Stomach (tissue), 8 donors: ENCODE measurements at regions not wholly inside any gene's neighbourhood (a gene's known extent, or its start where the extent isn't known, plus 50 kb on each side); places are given as distances from the start of the nearest gene placed in this dataset.

Experiments used
- DNase-seq, 2 donors: peaks; one replicate each; pipeline versions ENCODE4 v3.0.0 to v3.0.0-alpha.2; 2013 to 2019
- H3K27ac ChIP-seq, 5 donors: fragments of 200-600 bp in 4 of 5; sonication (generic) in 4 of 5; one replicate each; pipeline ENCODE4 v1.5.1; 2013 to 2019; ENCODE audit warnings: mild to moderate bottlenecking in 1 of 5, moderate library complexity in 1 of 5
- H3K27me3 ChIP-seq, 3 donors: fragments of 200-600 bp; sonication (generic); one replicate each; pipeline ENCODE4 v1.5.1; 2017 to 2019; ENCODE audit warnings: mixed run types in 1 of 3
- H3K36me3 ChIP-seq, 4 donors: fragments of 200-600 bp; sonication (generic); 1 replicate in 3 of 4; 2 replicates in 1 of 4; pipeline ENCODE4 v1.5.1; 2016 to 2019
- H3K4me1 ChIP-seq, 4 donors: fragments of 200-600 bp; sonication (generic); one replicate each; pipeline ENCODE4 v1.5.1; 2016 to 2019
- H3K4me3 ChIP-seq, 4 donors: fragments of 200-600 bp; sonication (generic) in 3 of 4; one replicate each; pipeline ENCODE4 v1.5.1; 2016 to 2019; ENCODE audit warnings: mild to moderate bottlenecking in 1 of 4
- H3K9me3 ChIP-seq, 4 donors: fragments of 200-600 bp; sonication (generic); one replicate each; pipeline ENCODE4 v1.5.1; 2016 to 2019
- EP300 ChIP-seq: sonication (generic); formaldehyde crosslinking; IDR thresholded peaks from one replicate; pipeline ENCODE4 v1.6.1; 2017; ENCODE audit warnings: antibody characterized with exemption
- POLR2A ChIP-seq, 4 donors: fragments of 450-650 bp; IDR thresholded peaks; one replicate each; pipeline ENCODE4 v1.6.1; 2016; ENCODE audit warnings: antibody characterized with exemption in 4 of 4, control low read depth in 2 of 4, mild to moderate bottlenecking in 1 of 4, moderate library complexity in 1 of 4
- POLR2AphosphoS5 ChIP-seq, 3 donors: sonication (generic); formaldehyde crosslinking; IDR thresholded peaks; one replicate each; pipeline ENCODE4 v1.6.1; 2016; ENCODE audit warnings: antibody characterized with exemption in 3 of 3
- WGBS, 5 donors: extraction: QIAGEN DNeasy Blood & Tissue Kit in 3 of 5; methylation state at CpG; one replicate each; pipeline versions ENCODE4 v1.1.5 to v1.1.7; 2013 to 2018; 5-methylcytosine and 5-hydroxymethylcytosine counted together
- intact Hi-C: fragments of 100-400 bp; cut with DNase I; formaldehyde crosslinking; loops from one replicate; pipeline ENCODE4 v1.15.1; 2023; ENCODE audit warnings: low total_unique reads
- TF ChIP-seq, protein P1 (sequence below), 7 experiments: fragments of 450-650 bp in 4 of 7; fragments of 200-600 bp in 3 of 7; sonication (generic) in 3 of 7; IDR thresholded peaks; one replicate each; pipeline ENCODE4 v1.5.1; 2016 to 2019; ENCODE audit warnings: antibody characterized with exemption in 7 of 7, control low read depth in 2 of 7, mild to moderate bottlenecking in 1 of 7
- donor health status: healthy with polysubstance abuse.
- donor health status: Bipolar disorder and iron deficiency.
- donor health status: healthy.

DNA sequence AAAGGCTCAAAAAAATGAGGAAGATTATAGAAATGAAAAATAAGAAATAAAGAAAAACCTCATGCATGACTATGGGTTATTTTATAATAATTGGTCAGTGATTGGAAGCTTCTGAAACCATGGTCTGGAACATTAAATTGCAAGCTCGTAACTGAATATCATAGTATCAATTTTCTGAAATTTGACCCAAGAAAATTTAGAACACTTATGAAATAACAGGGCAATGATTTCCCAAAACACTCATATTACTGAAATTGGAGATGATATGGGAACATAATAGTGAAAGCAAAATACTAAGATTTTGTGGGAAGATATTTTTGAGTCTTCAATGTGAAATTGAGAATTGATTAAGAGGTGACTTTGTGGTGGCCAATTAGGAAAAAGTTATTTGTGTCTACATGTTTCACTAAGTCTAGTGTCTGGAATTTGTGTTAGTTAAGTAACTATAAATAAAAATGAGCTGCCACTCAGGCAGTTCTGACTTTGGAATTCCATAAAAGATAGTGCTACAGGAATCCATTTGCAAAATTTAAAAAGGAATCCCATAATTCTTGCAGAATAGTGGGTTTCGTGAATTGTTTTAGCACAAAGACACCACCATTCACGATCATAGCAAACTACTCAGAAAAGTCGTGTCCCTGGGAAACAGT, 603.0 kb downstream of the LMO7 start:
- WGBS, 5 donors = 86 to 92% (median 89%) methylated on average over 4 of the region's 4 CpGs
- Histone ChIP-seq H3K27me3 (no peaks in the 10 kb centered on the region), H3K36me3 (no peaks in the 10 kb centered on the region), H3K9me3 (no peaks in the 10 kb centered on the region), H3K27ac (no peak overlapping the region), H3K4me1 (no peaks in the 10 kb centered on the region), H3K4me3 (no peak overlapping the region)
- TF ChIP-seq EP300 = no peak
- no peak for TF ChIP-seq POLR2AphosphoS5 (IDR thresholded peaks at IDR 0.05)
- no peak for TF ChIP-seq POLR2A (IDR thresholded peaks at IDR 0.05)
- no peak for DNase-seq
- intact Hi-C loops = no loop called here

DNA sequence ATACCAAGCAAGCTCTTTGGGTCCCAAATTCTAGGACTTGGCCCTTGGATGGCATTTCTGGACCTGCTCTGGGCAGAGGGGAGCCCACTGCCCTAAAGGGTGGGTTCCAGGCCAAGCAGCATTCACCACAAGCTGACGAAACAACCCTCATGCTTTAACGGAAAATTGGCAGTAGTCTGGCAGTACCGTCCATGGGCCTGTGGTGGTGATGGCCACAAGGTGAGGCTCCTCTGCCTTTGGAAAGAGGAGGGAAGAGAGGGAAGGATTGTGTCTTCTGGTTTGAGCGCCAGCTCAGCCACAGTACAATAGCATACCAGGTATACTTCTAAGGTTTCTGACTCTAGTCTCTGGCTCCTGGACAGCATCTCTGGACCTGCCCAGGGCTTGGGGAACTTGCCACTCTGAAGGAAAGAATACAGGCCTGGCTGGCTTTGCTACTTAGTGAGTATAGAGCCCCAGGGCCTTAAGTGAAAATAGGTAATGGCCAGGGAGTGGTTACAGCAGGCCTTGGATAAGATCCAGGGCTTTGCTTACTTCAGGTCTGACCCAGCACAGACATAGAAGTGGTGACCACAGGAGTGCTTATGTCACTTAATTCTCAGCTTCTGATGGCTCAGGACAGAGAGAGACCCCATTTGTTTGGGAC, 595.5 kb downstream of the LMO7 start:
- DNase-seq = no peak
- H3K9me3 ChIP-seq = no peaks in the 10 kb centered on the region
- no peaks in the 10 kb centered on the region for H3K36me3 ChIP-seq
- WGBS, 5 donors = 90 to 96% (median 94%) methylated on average over 4 of the region's 4 CpGs
- no peaks in the 10 kb centered on the region for H3K27me3 ChIP-seq
- H3K4me1 ChIP-seq = no peaks in the 10 kb centered on the region
- intact Hi-C loops = no loop called here
- H3K4me3 ChIP-seq = no peak overlapping the region
- H3K27ac ChIP-seq = no peak overlapping the region
- TF ChIP-seq, protein P1, sequence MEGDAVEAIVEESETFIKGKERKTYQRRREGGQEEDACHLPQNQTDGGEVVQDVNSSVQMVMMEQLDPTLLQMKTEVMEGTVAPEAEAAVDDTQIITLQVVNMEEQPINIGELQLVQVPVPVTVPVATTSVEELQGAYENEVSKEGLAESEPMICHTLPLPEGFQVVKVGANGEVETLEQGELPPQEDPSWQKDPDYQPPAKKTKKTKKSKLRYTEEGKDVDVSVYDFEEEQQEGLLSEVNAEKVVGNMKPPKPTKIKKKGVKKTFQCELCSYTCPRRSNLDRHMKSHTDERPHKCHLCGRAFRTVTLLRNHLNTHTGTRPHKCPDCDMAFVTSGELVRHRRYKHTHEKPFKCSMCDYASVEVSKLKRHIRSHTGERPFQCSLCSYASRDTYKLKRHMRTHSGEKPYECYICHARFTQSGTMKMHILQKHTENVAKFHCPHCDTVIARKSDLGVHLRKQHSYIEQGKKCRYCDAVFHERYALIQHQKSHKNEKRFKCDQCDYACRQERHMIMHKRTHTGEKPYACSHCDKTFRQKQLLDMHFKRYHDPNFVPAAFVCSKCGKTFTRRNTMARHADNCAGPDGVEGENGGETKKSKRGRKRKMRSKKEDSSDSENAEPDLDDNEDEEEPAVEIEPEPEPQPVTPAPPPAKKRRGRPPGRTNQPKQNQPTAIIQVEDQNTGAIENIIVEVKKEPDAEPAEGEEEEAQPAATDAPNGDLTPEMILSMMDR (IDR thresholded peaks at IDR 0.05) = no peak
- TF ChIP-seq EP300 = no peak
- TF ChIP-seq POLR2A (IDR thresholded peaks at IDR 0.05) = no peak
- no peak for TF ChIP-seq POLR2AphosphoS5 (IDR thresholded peaks at IDR 0.05)

DNA sequence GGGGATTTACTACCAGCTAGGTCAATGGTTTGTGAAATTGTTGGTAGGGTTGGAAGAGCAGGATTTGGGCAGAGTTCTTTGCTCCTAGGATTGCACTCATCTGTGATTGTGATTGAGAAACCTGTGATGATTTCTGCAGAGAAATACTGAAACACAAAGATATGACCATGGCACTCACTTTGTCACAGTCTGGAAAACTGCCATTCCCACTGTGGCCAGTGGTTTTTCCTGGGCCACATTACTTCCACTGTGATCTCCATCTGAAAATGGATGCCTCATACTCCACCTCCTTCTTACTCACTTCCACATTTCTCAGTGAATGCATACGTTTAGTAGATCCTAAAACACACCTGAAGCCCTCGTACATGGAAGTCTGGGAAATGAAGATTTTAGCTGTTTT, 593.2 kb downstream of the LMO7 start:
- WGBS, 5 donors = 55 to 87% (median 75%) methylated on average over 2 of the region's 2 CpGs
- H3K36me3 ChIP-seq = no peaks in the 10 kb centered on the region
- no peaks in the 10 kb centered on the region for H3K9me3 ChIP-seq
- H3K27me3 ChIP-seq = no peaks in the 10 kb centered on the region
- no peaks in the 10 kb centered on the region for H3K4me1 ChIP-seq
- no peak overlapping the region for H3K27ac ChIP-seq
- no peak overlapping the region for H3K4me3 ChIP-seq
- no peak for DNase-seq
- TF ChIP-seq POLR2A (IDR thresholded peaks at IDR 0.05) = no peak
- TF ChIP-seq, protein P1 (IDR thresholded peaks at IDR 0.05) = no peak
- no peak for TF ChIP-seq POLR2AphosphoS5 (IDR thresholded peaks at IDR 0.05)
- no peak for TF ChIP-seq EP300
- intact Hi-C loops = no loop called here

DNA sequence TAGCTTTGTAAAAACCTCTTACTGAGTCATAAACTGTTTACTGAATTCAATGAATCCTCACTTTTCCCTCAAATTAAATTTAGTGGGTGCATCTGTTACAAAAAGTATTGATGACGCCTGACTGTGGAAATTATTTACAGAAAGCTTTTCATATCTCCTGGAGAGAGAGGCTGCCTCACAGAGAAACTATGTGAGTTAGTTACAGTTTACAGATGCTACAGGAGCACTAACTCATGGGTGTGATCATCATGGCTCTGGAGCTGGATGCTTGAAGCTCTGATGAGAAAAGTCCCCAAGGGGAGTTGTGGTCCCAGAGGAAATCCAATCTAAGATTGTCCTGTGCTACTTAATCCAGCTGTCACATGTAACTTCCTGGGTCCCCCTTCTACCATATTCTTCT, 590.8 kb downstream of the LMO7 start:
- intact Hi-C loops = no loop called here
- Histone ChIP-seq H3K9me3 (no peaks in the 10 kb centered on the region), H3K36me3 (no peaks in the 10 kb centered on the region), H3K27ac (no peak overlapping the region), H3K27me3 (no peaks in the 10 kb centered on the region), H3K4me3 (no peak overlapping the region), H3K4me1 (no peaks in the 10 kb centered on the region)
- no peak for DNase-seq
- TF ChIP-seq EP300 (no peak), POLR2AphosphoS5 (IDR thresholded peaks at IDR 0.05) (no peak), POLR2A (IDR thresholded peaks at IDR 0.05) (no peak)
- TF ChIP-seq, protein P1 (IDR thresholded peaks at IDR 0.05) = no peak
- 71 to 78% (median 76%) methylated on average over 1 of the region's 1 CpG for WGBS, 5 donors
